ENCODE measurements at regions not wholly inside any gene's neighbourhood (a gene's known extent, or its start where the extent isn't known, plus 50 kb on each side); places are given as distances from the start of the nearest gene placed in this dataset.
"Not testable (repeated sequence)": the region's sequence is repeated elsewhere in the genome, so short reads cannot be mapped to it uniquely, and the experiment has no call there.

GRCh38 chr6:69570106-69570505 is 226.7 kb downstream of the LMBRD1 start:
- intact Hi-C loops (cut with DNase I; ENCODE audit: low total_unique reads): no loop called here

GRCh38 chr6:69560597-69560996 is 236.2 kb downstream of the LMBRD1 start:
- H3K4me1 ChIP-seq; H3K27me3 ChIP-seq; H3K4me3 ChIP-seq; DNase-seq; H3K27ac ChIP-seq; H3K9me3 ChIP-seq; intact Hi-C loops (cut with DNase I; ENCODE audit: low total_unique reads); H3K36me3 ChIP-seq: not testable (repeated sequence)

More at GRCh38 chr6:69570106-69570505, 226.7 kb downstream of the LMBRD1 start:
- no peaks in the 10 kb centered on the region for H3K9me3 ChIP-seq
- H3K27me3 ChIP-seq: no peaks in the 10 kb centered on the region
- no peaks in the 10 kb centered on the region for H3K4me1 ChIP-seq
- TF ChIP-seq POLR2A (IDR thresholded peaks at IDR 0.05) (no peak), CTCF (IDR thresholded peaks at IDR 0.05) (no peak)
- no peaks in the 10 kb centered on the region for H3K36me3 ChIP-seq
- no peak for DNase-seq
- no peak overlapping the region for H3K4me3 ChIP-seq
- H3K27ac ChIP-seq: no peak overlapping the region

- no peaks in the 10 kb centered on the region for H3K4me1 ChIP-seq
- H3K27me3 ChIP-seq: no peaks in the 10 kb centered on the region
- H3K27ac ChIP-seq: no peak overlapping the region
- no peak overlapping the region for H3K4me3 ChIP-seq
- no peaks in the 10 kb centered on the region for H3K36me3 ChIP-seq
- intact Hi-C loops (cut with DNase I; ENCODE audit: low total_unique reads): no loop called here
- DNase-seq: no peak
- TF ChIP-seq POLR2A (IDR thresholded peaks at IDR 0.05) (no peak), CTCF (IDR thresholded peaks at IDR 0.05) (no peak)
- no peaks in the 10 kb centered on the region for H3K9me3 ChIP-seq
These were observed 241.6 kb downstream of the LMBRD1 start for GRCh38 chr6:69555088-69555638.

- H3K9me3 ChIP-seq: no peaks in the 10 kb centered on the region
- TF ChIP-seq CTCF (IDR thresholded peaks at IDR 0.05): no peak
- TF ChIP-seq POLR2A (IDR thresholded peaks at IDR 0.05): no peak
- H3K4me3 ChIP-seq: no peak overlapping the region
- H3K27me3 ChIP-seq: no peaks in the 10 kb centered on the region
- no peaks in the 10 kb centered on the region for H3K36me3 ChIP-seq
- no peak overlapping the region for H3K27ac ChIP-seq
- DNase-seq: no peak
- intact Hi-C loops (cut with DNase I; ENCODE audit: low total_unique reads): no loop called here
- no peaks in the 10 kb centered on the region for H3K4me1 ChIP-seq
These were observed 254.3 kb downstream of the LMBRD1 start for GRCh38 chr6:69542494-69542893.

- Histone ChIP-seq H3K4me3 (no peak overlapping the region), H3K36me3 (no peaks in the 10 kb centered on the region), H3K27me3 (no peaks in the 10 kb centered on the region), H3K27ac (no peak overlapping the region), H3K9me3 (no peaks in the 10 kb centered on the region), H3K4me1 (no peaks in the 10 kb centered on the region)
- intact Hi-C loops (cut with DNase I; ENCODE audit: low total_unique reads): no loop called here
- no peak for DNase-seq
- TF ChIP-seq CTCF (IDR thresholded peaks at IDR 0.05): no peak
- TF ChIP-seq POLR2A (IDR thresholded peaks at IDR 0.05): no peak
These were observed 268.8 kb downstream of the LMBRD1 start for GRCh38 chr6:69527921-69528476.

GRCh38 chr6:69515480-69515879 is 281.3 kb downstream of the LMBRD1 start:
- H3K36me3 ChIP-seq; intact Hi-C loops (cut with DNase I; ENCODE audit: low total_unique reads); H3K9me3 ChIP-seq; H3K27ac ChIP-seq; H3K4me3 ChIP-seq; H3K4me1 ChIP-seq; DNase-seq; H3K27me3 ChIP-seq: not testable (repeated sequence)
